CD4-positive, alpha-beta memory T cell (primary cell): ENCODE measurements at regions not wholly inside any gene's neighbourhood (a gene's known extent, or its start where the extent isn't known, plus 50 kb on each side); places are given as distances from the start of the nearest gene placed in this dataset.

Experiments used
- CTCF ChIA-PET: fragments of 350-600 bp; sonication (Branson Sonifier 250); formaldehyde crosslinking; loops from one replicate; lab custom pipeline; 2021; ENCODE audit warnings: inconsistent platforms; ENCODE audit not compliant: partially characterized antibody; lab: Charles Lee
- POLR2A ChIA-PET: fragments of 350-600 bp; sonication (Branson Sonifier 250); formaldehyde crosslinking; loops from one replicate; lab custom pipeline; 2021; ENCODE audit not compliant: partially characterized antibody; lab: Charles Lee
- DNase-seq, 5 donors: peaks; one replicate each; pipeline versions ENCODE4 v3.0.0 to v3.0.0-alpha.2; 2020 to 2022; ENCODE audit warnings: mixed read lengths in 1 of 5
- H3K27ac ChIP-seq: one replicate; pipeline ENCODE4 v1.7.0; 2013; ENCODE audit warnings: low read depth, low read length
- H3K27me3 ChIP-seq: 2 replicates; pipeline ENCODE4 v1.7.0; 2013; ENCODE audit warnings: mild to moderate bottlenecking, low read length, moderate library complexity; ENCODE audit not compliant: insufficient read depth
- H3K36me3 ChIP-seq: 2 replicates; pipeline ENCODE4 v1.7.0; 2013; ENCODE audit warnings: mild to moderate bottlenecking, low read length, moderate library complexity; ENCODE audit not compliant: insufficient read depth
- H3K4me1 ChIP-seq: 2 replicates; pipeline ENCODE4 v1.7.0; 2013; ENCODE audit warnings: mild to moderate bottlenecking, low read length, moderate library complexity; ENCODE audit not compliant: insufficient read depth
- H3K4me3 ChIP-seq, 2 donors: one replicate each; pipeline ENCODE4 v1.7.0; 2013; ENCODE audit warnings: low read length in 2 of 2, mild to moderate bottlenecking in 1 of 2
- H3K9me3 ChIP-seq, 2 donors: one replicate each; pipeline ENCODE4 v1.7.0; 2013; ENCODE audit warnings: low read length in 2 of 2, control low read depth in 1 of 2; ENCODE audit not compliant: control insufficient read depth in 1 of 2
- H3K27ac Mint-ChIP-seq, 7 donors: one replicate each; pipeline ENCODE4 v1.8.0; 2020 to 2021; ENCODE audit warnings: mixed read lengths in 7 of 7, mild to moderate bottlenecking in 6 of 7, inconsistent platforms in 3 of 7, moderate library complexity in 3 of 7
- H3K27me3 Mint-ChIP-seq, 2 donors: one replicate each; pipeline ENCODE4 v1.8.0; 2020 to 2021; ENCODE audit warnings: mixed read lengths in 2 of 2
- H3K36me3 Mint-ChIP-seq, 2 donors: one replicate each; pipeline ENCODE4 v1.8.0; 2020 to 2021; ENCODE audit warnings: mixed read lengths in 2 of 2, inconsistent platforms in 1 of 2, mild to moderate bottlenecking in 1 of 2
- H3K4me1 Mint-ChIP-seq, 4 donors: one replicate each; pipeline ENCODE4 v1.8.0; 2020 to 2021; ENCODE audit warnings: mixed read lengths in 4 of 4, mild to moderate bottlenecking in 1 of 4
- H3K4me3 Mint-ChIP-seq, 8 donors: one replicate each; pipeline ENCODE4 v1.8.0; 2020 to 2021; ENCODE audit warnings: mixed read lengths in 8 of 8, mild to moderate bottlenecking in 7 of 8, moderate library complexity in 6 of 8, inconsistent platforms in 3 of 8
- H3K9me3 Mint-ChIP-seq, 8 donors: one replicate each; pipeline ENCODE4 v1.8.0; 2020 to 2021; ENCODE audit warnings: mixed read lengths in 8 of 8, mild to moderate bottlenecking in 5 of 8, inconsistent platforms in 3 of 8, moderate library complexity in 1 of 8
- intact Hi-C: fragments of 100-400 bp; cut with micrococcal nuclease; formaldehyde crosslinking; loops from one replicate; pipeline ENCODE4 v1.15.1; 2023

DNA sequence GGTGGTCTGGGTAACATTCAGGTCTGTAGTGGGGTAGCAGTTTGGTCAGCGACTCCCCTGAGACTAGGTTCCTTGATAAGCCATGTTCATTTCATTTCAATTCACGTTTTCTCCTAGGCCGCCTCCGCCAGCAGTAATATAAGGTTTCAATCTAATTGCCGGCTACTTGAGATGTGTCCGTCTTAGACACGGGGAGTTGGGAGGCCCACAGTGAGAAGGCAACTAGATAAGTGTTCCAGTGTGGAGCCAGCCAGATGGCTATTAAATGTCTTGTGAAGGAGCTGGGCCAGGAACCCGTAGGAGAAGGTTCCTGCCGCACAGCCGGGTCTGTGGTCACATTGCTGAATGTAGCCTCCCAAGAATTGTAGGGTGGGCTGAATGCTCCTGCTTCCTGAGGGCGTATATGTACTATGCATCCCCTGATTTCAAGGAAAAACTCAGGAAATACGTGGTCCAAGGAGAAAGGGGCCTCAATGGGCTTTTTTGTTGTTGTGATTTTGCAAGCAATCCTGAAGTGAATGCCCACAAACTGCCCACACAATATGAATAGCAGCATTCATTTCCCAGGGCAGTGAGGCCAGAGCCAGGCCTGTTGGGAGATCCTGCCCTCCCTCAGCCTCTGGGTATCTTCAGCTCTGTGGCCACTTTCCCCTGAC lies 220.6 kb upstream of the RPL34 start:
- intact Hi-C loops: no loop called here
- ChIA-PET POLR2A (no interaction called here), CTCF (no interaction called here)
- no peaks in the 10 kb centered on the region for H3K9me3 ChIP-seq
- peaks cover 0 to 4% (median 1%) of the 10 kb centered on the region in 8 donors for H3K9me3 Mint-ChIP-seq
- DNase-seq: no peak
- H3K36me3 ChIP-seq: no peaks in the 10 kb centered on the region
- no peaks in the 10 kb centered on the region for H3K4me1 ChIP-seq
- peaks cover 0 to 3% of the 10 kb centered on the region in 2 donors for H3K36me3 Mint-ChIP-seq
- H3K27ac ChIP-seq: no peak overlapping the region
- no peak overlapping the region for H3K4me3 ChIP-seq
- no peak overlapping the region for H3K27ac Mint-ChIP-seq
- no peaks in the 10 kb centered on the region for H3K27me3 ChIP-seq
- peaks cover 0 to 11% (median 5%) of the 10 kb centered on the region in 4 donors for H3K4me1 Mint-ChIP-seq
- no peaks in the 10 kb centered on the region for H3K27me3 Mint-ChIP-seq
- no peak overlapping the region for H3K4me3 Mint-ChIP-seq

- intact Hi-C loops: no loop called here
- Histone ChIP-seq H3K36me3 (no peaks in the 10 kb centered on the region), H3K27me3 (no peaks in the 10 kb centered on the region), H3K9me3 (no peaks in the 10 kb centered on the region), H3K4me1 (no peaks in the 10 kb centered on the region), H3K4me3 (no peak overlapping the region), H3K27ac (no peak overlapping the region)
- H3K9me3 Mint-ChIP-seq: no peaks in the 10 kb centered on the region
- ChIA-PET CTCF (no interaction called here), POLR2A (no interaction called here)
- no peak for DNase-seq
- H3K27me3 Mint-ChIP-seq: no peaks in the 10 kb centered on the region
- H3K36me3 Mint-ChIP-seq: no peaks in the 10 kb centered on the region
- peak overlapping the region in 1 of 7 donors; percentile 5 for H3K27ac Mint-ChIP-seq
- no peak overlapping the region for H3K4me3 Mint-ChIP-seq
- peaks cover 0 to 12% (median 5%) of the 10 kb centered on the region in 4 donors for H3K4me1 Mint-ChIP-seq
Measured at GRCh38 chr4:108398836-108399235, 221.5 kb upstream of the RPL34 start.

DNA sequence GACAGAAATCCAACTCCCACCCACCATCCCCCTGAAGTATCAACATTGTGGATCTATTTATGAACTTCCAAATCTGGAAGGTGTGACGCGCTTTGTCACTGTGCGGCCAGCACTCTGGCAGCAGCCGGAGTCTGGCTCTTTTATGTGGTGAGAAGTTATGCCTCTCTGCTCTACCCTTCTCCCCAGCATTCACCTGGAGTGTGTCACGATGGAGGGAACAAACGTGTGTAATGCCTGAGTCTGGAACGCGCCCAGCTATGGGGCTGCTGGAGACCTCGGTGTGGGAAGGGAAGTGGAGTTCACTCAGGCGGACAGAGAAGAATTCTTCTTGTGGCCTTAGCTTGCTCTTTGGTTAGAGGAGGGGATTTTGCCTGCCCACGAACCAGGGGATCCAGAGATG lies 222.1 kb upstream of the RPL34 start:
- ChIA-PET POLR2A (no interaction called here), CTCF (no interaction called here)
- H3K4me1 Mint-ChIP-seq: peaks cover 0 to 12% (median 5%) of the 10 kb centered on the region in 4 donors
- H3K27ac Mint-ChIP-seq: no peak overlapping the region
- no peaks in the 10 kb centered on the region for H3K9me3 Mint-ChIP-seq
- no peaks in the 10 kb centered on the region for H3K27me3 Mint-ChIP-seq
- no peaks in the 10 kb centered on the region for H3K36me3 ChIP-seq
- no peak overlapping the region for H3K4me3 Mint-ChIP-seq
- no peaks in the 10 kb centered on the region for H3K36me3 Mint-ChIP-seq
- no peak overlapping the region for H3K27ac ChIP-seq
- H3K4me1 ChIP-seq: no peaks in the 10 kb centered on the region
- peak in 1 of 5 donors; percentile 20 for DNase-seq
- H3K27me3 ChIP-seq: no peaks in the 10 kb centered on the region
- H3K9me3 ChIP-seq: no peaks in the 10 kb centered on the region
- intact Hi-C loops: no loop called here
- no peak overlapping the region for H3K4me3 ChIP-seq

DNA sequence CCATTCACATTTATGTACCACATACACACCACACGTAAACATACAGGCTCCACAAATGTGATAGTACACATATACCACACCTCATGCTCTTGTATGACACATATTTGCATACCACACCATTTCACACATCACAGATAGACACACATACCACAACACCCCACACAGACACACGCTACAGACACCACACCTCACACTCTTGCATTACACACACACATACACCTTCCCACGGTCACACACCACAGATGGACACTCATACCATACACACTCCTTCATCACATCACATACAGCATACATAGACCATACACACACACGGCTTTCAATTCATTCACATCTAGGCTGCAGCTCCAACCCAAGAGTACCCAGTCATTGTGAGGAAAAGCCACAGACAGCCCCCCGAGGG lies 222.5 kb upstream of the RPL34 start:
- H3K27ac Mint-ChIP-seq: no peak overlapping the region
- H3K4me3 Mint-ChIP-seq: no peak overlapping the region
- no peak overlapping the region for H3K27ac ChIP-seq
- no peaks in the 10 kb centered on the region for H3K9me3 Mint-ChIP-seq
- no peaks in the 10 kb centered on the region for H3K27me3 Mint-ChIP-seq
- H3K36me3 ChIP-seq: no peaks in the 10 kb centered on the region
- H3K4me1 Mint-ChIP-seq: peaks cover 0 to 12% (median 5%) of the 10 kb centered on the region in 4 donors
- intact Hi-C loops: no loop called here
- ChIA-PET POLR2A (no interaction called here), CTCF (no interaction called here)
- no peaks in the 10 kb centered on the region for H3K9me3 ChIP-seq
- no peak overlapping the region for H3K4me3 ChIP-seq
- H3K4me1 ChIP-seq: no peaks in the 10 kb centered on the region
- H3K27me3 ChIP-seq: no peaks in the 10 kb centered on the region
- DNase-seq: no peak
- H3K36me3 Mint-ChIP-seq: no peaks in the 10 kb centered on the region

DNA sequence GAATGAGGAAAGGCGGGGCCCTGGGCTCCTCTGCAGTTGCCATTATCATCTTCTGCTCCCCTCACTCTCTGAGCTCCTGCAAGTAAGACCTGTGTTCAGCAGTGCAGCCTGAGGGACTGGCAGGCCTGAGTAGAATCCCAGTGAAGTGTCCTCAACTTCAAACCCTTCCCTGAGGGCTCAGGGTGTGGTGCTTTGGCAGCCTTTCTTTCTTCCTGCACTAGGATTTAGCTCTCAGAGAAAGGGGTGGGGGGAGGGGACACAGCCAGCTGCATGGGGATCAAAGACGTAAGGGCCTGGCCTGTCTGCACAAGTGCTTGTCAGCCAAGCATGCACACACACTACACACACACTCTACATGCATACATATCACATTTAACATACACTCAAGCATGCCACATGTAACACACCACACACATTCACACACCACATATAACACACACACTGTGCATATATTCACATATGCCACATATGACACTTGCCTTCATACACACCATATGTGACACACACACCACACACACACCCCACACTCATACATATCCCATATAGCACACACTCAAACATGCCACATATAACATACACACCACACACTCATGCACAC lies 223.4 kb upstream of the RPL34 start:
- Histone ChIP-seq H3K4me1 (no peaks in the 10 kb centered on the region), H3K27me3 (no peaks in the 10 kb centered on the region), H3K9me3 (no peaks in the 10 kb centered on the region), H3K4me3 (no peak overlapping the region), H3K36me3 (no peaks in the 10 kb centered on the region), H3K27ac (no peak overlapping the region)
- H3K27me3 Mint-ChIP-seq: no peaks in the 10 kb centered on the region
- H3K9me3 Mint-ChIP-seq: no peaks in the 10 kb centered on the region
- H3K27ac Mint-ChIP-seq: no peak overlapping the region
- CTCF ChIA-PET: interaction anchor here (1.3 kb wide), 1 partner anchor 15 kb away, joined by 3 read pairs; no protein-coding TSS in a partner anchor
- POLR2A ChIA-PET: no interaction called here
- H3K4me3 Mint-ChIP-seq: no peak overlapping the region
- no peaks in the 10 kb centered on the region for H3K36me3 Mint-ChIP-seq
- intact Hi-C loops: no loop called here
- DNase-seq: no peak
- H3K4me1 Mint-ChIP-seq: peaks cover 0 to 12% (median 5%) of the 10 kb centered on the region in 4 donors

- Histone ChIP-seq H3K27me3 (no peaks in the 10 kb centered on the region), H3K27ac (no peak overlapping the region), H3K9me3 (no peaks in the 10 kb centered on the region), H3K4me1 (no peaks in the 10 kb centered on the region), H3K36me3 (no peaks in the 10 kb centered on the region), H3K4me3 (no peak overlapping the region)
- no peaks in the 10 kb centered on the region for H3K36me3 Mint-ChIP-seq
- intact Hi-C loops: no loop called here
- no peak overlapping the region for H3K4me3 Mint-ChIP-seq
- ChIA-PET POLR2A (no interaction called here), CTCF (interaction anchor here (0.7 kb wide), 1 partner anchor 12 kb away, joined by 3 read pairs; no protein-coding TSS in a partner anchor)
- no peaks in the 10 kb centered on the region for H3K9me3 Mint-ChIP-seq
- H3K27ac Mint-ChIP-seq: peak overlapping the region in 1 of 7 donors; percentile 12
- H3K27me3 Mint-ChIP-seq: no peaks in the 10 kb centered on the region
- DNase-seq: no peak
- peaks cover 0 to 12% (median 5%) of the 10 kb centered on the region in 4 donors for H3K4me1 Mint-ChIP-seq
Measured at GRCh38 chr4:108395786-108396185, 224.6 kb upstream of the RPL34 start.

GRCh38 chr4:108393890-108394472 lies 225.2 kb upstream of the LEF1 start:
- peaks cover 0 to 2% (median 0%) of the 10 kb centered on the region in 8 donors for H3K9me3 Mint-ChIP-seq
- ChIA-PET CTCF (interaction anchor here (1.2 to 1.6 kb wide), 2 partner anchors 12 to 34 kb away, joined by 3 to 6 read pairs; no protein-coding TSS in a partner anchor), POLR2A (no interaction called here)
- peak overlapping the region in 1 of 7 donors; percentile 36 for H3K27ac Mint-ChIP-seq
- H3K4me3 ChIP-seq: no peak overlapping the region
- no peak for DNase-seq
- no peaks in the 10 kb centered on the region for H3K4me1 ChIP-seq
- H3K27me3 Mint-ChIP-seq: peaks cover 0 to 3% of the 10 kb centered on the region in 2 donors
- H3K9me3 ChIP-seq: no peaks in the 10 kb centered on the region
- H3K36me3 ChIP-seq: no peaks in the 10 kb centered on the region
- no peaks in the 10 kb centered on the region for H3K27me3 ChIP-seq
- H3K4me3 Mint-ChIP-seq: no peak overlapping the region
- H3K27ac ChIP-seq: no peak overlapping the region
- intact Hi-C loops: no loop called here
- H3K36me3 Mint-ChIP-seq: no peaks in the 10 kb centered on the region
- peaks cover 0 to 8% (median 6%) of the 10 kb centered on the region in 4 donors for H3K4me1 Mint-ChIP-seq
